ENCODE measurements at regions not wholly inside any gene's neighbourhood (a gene's known extent, or its start where the extent isn't known, plus 50 kb on each side); places are given as distances from the start of the nearest gene placed in this dataset.

DNA sequence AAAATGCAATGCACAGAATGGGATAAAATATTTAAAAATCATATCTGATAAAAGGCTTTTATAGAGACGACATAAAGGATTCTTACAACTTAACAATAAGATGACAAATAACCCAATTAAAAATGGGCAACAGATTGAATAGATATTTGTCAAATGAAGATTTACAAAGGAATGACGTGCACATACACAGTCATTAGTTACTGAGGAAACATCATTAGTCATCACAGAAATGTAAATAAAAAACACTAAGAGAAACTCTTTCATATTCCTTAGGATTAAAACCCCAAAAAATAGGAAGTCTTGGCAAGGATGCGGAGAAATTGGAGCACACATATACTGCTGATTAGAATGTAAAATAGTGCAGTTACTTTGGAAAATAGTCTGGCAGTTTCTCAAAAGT, 1886.0 kb upstream of the CDH6 start:
- TF ChIP-seq TAF1 (IDR thresholded peaks at IDR 0.05; ENCODE audit: low read depth) (no peak), TEAD4 (IDR thresholded peaks at IDR 0.05) (no peak), EP300 (IDR thresholded peaks at IDR 0.05; ENCODE audit: borderline replicate concordance) (no peak), CEBPB (IDR thresholded peaks at IDR 0.05) (no peak), NFIC (IDR thresholded peaks at IDR 0.05) (no peak), FOXM1 (IDR thresholded peaks at IDR 0.05; ENCODE audit: borderline replicate concordance, low read depth) (no peak)

Measured in Ishikawa (cell line).